HK-2 (cell line): ENCODE measurements at regions not wholly inside any gene's neighbourhood (a gene's known extent, or its start where the extent isn't known, plus 50 kb on each side); places are given as distances from the start of the nearest gene placed in this dataset.
A peak's percentile ranks its signal among the peaks of the same experiment; 100 is the strongest.
"Not testable (repeated sequence)": the region's sequence is repeated elsewhere in the genome, so short reads cannot be mapped to it uniquely, and the experiment has no call there.

Experiments
- DNase-seq: peaks from one replicate; pipeline ENCODE4 v3.0.0-alpha.2; 2018; ENCODE audit not compliant: unreplicated experiment

DNA sequence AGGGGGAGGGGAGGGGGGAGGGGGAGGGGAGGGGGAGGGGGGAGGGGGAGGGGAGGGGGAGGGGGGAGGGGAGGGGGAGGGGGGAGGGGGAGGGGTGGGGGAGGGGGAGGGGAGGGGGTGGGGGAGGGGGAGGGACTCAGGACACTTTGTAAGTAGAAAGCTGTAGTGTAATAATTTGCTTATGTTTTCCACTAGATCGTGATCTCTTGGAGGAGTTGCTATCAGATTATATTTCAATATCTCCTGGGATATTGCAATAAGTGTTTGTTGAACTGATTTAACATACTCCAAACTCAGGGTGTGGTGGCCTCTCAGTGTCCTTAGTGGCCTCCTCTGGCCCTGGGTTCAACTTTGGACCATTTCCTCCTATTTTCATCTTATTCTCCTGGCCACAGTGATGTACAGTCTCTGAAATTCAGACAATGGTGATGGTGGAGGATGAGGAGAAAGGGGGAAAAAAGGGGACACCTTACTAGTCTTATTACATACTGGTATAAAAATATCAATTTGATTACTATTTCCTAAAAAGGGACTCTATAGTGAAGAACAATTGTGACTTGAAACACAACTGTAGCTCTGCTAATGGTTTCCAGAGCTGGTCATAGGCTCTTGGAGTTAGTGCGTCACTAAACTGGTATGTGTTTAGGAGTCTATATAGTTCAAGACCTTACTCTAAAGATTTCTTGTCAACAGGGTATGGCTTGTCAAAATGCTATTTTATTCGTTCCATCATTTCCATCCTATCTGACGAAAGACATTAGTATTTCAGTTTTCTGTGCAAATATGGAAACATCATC lies 89.6 kb downstream of the DDX1 start:
- DNase-seq = no peak

- no peak for DNase-seq
Measured at GRCh38 chr2:15682354-15682753, 90.7 kb downstream of the DDX1 start.

DNA sequence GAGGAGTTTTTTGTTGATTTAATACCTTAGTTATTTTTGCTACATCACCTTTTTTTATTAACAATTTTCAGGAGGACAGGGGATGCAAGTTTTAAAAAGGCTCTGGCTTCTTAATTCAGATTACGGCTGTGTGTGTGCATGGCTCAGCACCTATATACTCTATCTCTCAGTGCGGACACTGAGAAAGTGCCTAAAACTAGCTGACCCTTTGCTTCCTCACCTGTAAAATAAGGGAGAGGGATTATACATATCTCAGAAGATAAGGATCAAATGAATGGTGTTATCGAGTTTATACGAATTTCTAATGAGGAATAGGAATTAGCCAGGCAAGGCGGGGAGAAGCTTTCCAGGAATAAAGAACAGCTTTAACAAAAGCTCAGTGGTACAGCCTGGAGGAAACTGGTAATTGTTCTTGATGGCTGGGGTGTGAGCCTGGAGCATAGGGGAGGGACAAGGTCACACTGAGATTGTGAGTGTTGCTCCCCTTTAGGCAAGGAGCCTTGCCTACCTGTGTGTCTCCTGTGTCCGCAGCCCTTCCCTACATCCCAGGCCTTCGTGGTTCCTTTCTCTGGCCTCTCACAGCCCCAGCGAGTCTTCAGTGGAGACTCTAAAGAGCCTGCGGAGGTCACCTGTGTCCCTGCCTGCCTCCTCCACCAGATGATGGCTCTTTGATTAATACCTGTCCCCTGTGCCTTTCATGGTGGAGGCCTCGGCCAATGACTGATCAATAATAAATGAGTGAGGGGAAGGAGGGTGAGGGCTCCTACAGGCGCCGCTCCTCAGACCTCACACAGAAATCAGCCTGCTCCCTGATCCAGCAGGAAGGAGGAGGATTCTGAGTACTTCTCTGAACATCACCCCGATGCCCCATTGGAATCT lies 92.7 kb downstream of the DDX1 start:
- no peak for DNase-seq

DNA sequence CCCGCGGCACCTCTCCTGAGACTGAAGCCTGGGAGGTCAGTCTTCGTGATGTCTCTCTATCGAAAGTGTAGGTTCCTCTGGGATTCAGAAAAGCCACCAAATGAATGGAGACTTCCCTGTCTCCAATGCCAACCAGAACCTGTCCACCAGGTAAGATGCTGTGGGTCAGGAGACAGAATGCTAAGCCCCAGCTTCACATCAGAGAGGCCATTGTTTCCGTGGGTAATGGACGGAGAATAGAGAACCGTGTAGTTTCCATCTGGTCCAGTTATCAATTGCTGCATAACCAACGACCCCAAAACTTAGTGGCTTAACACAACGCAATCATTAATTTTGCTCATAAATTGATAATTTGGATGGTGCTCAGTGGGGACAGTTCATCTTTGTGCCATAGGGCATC lies 93.5 kb downstream of the DDX1 start:
- no peak for DNase-seq

DNA sequence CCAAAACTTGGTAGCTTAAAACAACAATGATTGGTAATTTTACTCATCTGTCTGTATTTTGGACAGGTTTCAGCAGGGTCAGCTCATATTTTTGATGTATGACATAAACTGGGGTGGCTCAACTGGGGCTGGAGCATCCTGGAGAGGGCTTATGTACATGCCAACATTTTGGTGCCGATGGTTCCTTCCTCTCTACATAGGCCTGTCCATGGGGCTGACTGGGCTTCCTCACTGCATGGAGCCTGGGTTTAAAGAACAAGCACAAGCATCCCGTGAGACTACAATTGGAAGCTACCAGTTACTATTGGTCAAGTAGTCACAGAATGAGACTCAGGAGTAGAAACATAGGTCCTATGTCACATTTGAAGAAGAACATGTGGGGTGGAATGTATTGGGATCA lies 95.0 kb downstream of the DDX1 start:
- no peak for DNase-seq

- no peak for DNase-seq
Measured at GRCh38 chr2:15687243-15687642, 95.6 kb downstream of the DDX1 start.

DNA sequence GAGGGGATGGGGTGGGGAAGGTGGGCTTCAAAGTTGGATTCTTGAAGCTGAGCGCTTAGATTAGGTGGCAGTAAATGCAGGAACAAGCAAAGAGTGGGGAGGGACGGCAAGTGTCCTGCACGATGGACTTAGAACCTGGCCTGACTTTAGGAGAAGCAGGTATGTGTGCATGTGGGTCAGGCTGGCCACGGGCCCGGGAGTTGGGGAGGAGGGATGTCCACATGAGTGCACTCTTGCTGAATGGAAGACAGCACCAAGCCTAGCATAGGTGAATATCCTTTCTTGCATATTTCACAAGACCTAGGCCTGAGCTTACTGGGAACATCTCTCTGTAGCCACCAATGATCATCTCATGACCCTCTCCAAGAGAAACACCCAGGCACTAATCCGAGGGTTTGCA lies 96.1 kb downstream of the DDX1 start:
- no peak for DNase-seq

- DNase-seq = no peak
Measured at GRCh38 chr2:15688924-15689568, 97.4 kb downstream of the DDX1 start.

- DNase-seq = no peak
Measured at GRCh38 chr2:15689654-15690053, 98.0 kb downstream of the DDX1 start.

GRCh38 chr2:15691586-15692310 lies 100.1 kb downstream of the DDX1 start:
- peak; percentile 28 for DNase-seq

DNA sequence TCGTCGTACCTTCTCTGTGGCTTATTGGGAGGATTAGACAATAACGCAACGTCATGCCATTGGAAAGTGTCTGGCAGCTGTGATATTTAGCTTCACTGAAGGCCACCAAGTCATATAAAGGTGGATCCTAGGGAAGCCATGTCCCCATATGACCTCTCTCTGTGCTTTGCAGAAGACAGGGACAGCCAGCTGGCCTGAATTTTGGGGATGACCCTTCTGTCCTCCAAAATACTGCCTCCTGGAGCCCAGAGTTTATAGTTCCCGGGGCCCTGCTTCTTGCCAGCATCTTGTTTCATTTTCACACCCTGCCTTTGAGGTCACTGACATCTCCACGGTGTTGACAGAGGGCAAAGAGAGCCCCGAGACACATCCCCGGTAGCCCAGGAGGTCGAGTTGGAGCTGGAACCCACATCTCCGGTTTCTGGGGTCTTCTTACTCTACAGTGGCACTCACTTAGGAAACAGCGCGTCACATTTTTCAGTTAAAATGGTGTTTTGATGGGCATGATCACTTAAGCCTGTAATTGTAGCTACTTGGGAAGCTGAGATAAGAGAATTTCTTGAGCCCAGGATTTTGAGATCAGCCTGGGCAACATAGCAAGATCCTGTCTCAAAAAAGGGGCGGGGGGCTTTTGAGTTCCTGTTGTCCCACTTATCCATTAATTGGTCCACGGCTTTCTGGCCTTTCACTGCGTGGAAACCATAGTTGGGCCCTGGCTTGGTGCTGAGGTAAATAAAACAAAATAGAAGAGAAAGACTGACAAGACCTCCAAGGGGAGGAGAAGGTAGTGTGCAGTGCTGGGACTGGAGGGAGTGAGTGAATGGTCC lies 101.1 kb downstream of the DDX1 start:
- no peak for DNase-seq

DNA sequence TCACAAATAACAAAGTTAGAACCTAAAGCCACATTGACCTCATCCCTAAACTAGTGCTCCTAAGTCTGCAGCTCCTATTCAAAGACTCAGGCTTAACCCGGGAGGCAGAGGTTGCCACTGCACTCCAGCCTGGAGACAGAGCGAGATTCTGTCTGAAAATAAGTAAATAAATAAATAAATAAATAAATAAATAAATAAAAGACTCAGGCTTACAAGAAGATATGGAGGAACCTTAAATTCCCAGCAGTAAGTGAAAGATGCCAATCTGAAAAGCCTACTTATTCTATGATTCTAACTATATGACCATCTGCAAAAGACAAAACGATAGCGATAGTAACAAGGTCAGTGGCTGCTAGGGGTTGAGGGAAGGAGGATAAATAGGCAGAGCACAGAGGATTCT lies 101.7 kb downstream of the DDX1 start:
- no peak for DNase-seq

DNA sequence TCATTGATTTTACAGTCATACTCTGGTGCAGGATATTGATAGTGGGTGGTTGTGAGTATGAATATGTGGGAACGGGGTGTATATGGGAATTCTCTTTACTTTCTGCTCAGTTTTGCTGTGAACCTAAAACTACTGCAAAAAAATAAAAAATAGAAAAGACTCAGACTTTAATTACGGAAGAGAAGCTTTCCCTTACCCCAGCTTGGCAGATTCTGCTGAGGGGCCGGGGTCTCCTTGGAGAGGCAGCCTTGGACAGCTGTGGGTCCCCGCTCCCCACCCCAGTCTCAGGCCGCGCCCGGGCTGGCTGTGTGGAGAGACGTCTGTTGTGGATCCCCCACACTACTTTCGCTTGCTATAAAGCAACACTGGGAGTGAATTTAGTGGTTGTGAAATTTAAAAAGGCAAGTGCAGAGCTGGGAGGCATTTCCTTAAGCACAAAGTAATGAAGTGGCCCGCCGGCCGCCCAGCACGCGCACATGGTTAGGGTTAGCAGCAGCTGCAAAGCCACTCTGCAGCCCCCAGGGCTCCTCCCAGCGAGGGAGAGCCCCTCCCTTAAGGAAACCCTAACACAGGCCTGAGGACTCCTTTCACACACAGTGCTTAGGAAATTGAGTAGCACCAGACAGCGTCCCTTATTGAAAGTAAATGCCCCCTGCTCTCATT lies 102.4 kb downstream of the DDX1 start:
- no peak for DNase-seq

- DNase-seq = no peak
Measured at GRCh38 chr2:15694589-15694986, 102.9 kb downstream of the DDX1 start.

DNA sequence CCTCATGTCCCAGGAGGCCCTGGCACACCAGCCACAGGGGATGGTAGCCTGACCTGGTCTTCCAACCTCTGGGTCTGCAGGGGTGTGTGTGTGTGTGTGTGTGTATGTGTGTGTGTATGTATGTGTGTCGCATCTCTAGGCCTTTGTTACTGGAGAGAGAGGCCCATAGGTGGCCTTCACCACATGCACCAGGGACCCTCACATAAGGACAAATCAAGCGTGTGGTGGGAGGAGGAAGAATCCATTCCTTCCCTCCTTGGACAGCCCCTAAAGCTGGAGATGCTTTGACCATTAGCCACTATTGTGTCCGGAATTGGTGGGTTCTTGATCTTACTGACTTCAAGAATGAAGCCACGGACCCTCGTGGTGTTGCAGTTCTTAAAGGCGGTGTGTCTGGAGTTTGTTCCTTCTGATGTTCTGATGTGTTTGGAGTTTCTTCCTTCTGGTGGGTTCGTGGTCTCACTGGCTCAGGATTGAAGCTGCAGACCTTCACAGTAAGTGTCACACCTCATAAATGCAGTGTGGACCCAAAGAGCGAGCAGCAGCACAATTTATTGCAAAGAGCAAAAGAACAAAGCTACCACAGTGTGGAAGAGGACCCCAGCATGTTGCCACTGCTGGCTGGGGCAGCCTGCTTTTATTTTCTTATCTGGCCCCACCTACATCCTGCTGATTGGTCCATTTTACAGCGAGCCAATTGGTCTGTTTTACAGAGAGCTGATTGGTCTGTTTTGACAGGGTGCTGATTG lies 104.1 kb downstream of the DDX1 start:
- DNase-seq = no peak

DNA sequence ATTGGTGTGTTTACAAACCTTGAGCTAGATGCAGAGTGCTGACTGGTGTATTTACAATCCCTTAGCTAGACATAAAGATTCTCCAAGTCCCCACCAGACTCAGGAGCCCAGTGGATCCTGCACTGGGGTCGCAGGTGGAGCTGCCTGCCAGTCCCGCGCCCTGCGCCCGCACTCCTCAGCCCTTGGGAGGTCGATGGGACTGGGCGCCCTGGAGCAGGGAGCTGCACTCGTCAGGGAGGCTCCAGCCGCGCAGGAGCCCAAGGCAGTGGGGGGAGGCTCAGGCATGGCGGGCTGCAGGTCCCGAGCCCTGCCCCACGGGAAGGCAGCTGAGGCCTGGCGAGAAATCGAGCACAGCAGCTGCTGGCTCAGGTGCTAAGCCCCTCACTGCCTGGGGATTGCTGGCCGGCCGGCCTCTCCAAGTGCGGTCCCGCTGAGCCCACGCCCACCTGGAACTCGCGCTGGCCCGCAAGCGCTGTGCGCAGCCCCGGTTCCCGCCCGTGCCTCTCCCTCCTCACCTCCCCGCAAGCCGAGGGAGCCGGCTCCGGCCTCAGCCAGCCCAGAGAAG lies 105.0 kb downstream of the DDX1 start:
- DNase-seq = not testable (repeated sequence)

DNA sequence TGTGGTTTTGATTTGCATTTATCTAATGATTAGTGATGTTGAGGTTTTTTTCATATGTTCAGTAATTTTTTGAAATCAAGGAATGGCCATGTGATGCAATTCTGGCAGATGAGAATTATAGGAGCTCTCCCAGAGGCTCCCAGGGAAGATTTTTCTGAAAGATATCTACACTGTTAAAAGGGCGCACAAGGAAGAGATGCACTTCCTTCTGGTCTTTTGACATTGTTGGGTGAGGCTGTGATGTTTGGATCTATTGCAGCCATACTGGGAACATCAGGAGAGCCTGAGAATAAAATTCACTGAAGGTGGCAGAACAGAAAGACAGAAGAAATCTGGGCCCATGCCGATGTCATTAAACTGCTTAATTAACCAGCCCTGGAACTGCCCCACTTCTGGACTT lies 108.5 kb downstream of the DDX1 start:
- no peak for DNase-seq

GRCh38 chr2:15700599-15701340 lies 109.1 kb downstream of the DDX1 start:
- DNase-seq = no peak
